Upper lobe of left lung (tissue), 4 donors: ENCODE measurements at regions not wholly inside any gene's neighbourhood (a gene's known extent, or its start where the extent isn't known, plus 50 kb on each side); places are given as distances from the start of the nearest gene placed in this dataset.

ENCODE experiments used
- POLR2A ChIP-seq, 4 donors: fragments of 450-650 bp; IDR thresholded peaks; one replicate each; pipeline ENCODE4 v1.5.1; 2016 to 2017; ENCODE audit warnings: antibody characterized with exemption in 4 of 4, mild to moderate bottlenecking in 2 of 4
- TF ChIP-seq, protein P1 (sequence below), 6 experiments: fragments of 450-650 bp in 4 of 6; fragments of 200-600 bp in 2 of 6; sonication (generic) in 2 of 6; IDR thresholded peaks; one replicate each; pipeline ENCODE4 v1.5.1; 2016 to 2019; ENCODE audit warnings: antibody characterized with exemption in 6 of 6

GRCh38 chr13:107211073-107211472 is 643.1 kb upstream of the ARGLU1 start:
- no peak for TF ChIP-seq POLR2A (IDR thresholded peaks at IDR 0.05)
- TF ChIP-seq, protein P1, sequence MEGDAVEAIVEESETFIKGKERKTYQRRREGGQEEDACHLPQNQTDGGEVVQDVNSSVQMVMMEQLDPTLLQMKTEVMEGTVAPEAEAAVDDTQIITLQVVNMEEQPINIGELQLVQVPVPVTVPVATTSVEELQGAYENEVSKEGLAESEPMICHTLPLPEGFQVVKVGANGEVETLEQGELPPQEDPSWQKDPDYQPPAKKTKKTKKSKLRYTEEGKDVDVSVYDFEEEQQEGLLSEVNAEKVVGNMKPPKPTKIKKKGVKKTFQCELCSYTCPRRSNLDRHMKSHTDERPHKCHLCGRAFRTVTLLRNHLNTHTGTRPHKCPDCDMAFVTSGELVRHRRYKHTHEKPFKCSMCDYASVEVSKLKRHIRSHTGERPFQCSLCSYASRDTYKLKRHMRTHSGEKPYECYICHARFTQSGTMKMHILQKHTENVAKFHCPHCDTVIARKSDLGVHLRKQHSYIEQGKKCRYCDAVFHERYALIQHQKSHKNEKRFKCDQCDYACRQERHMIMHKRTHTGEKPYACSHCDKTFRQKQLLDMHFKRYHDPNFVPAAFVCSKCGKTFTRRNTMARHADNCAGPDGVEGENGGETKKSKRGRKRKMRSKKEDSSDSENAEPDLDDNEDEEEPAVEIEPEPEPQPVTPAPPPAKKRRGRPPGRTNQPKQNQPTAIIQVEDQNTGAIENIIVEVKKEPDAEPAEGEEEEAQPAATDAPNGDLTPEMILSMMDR (IDR thresholded peaks at IDR 0.05) = peak; percentile 64 to 86 (median 74)
